ENCODE measurements at regions not wholly inside any gene's neighbourhood (a gene's known extent, or its start where the extent isn't known, plus 50 kb on each side); places are given as distances from the start of the nearest gene placed in this dataset.
"Not testable (repeated sequence)": the region's sequence is repeated elsewhere in the genome, so short reads cannot be mapped to it uniquely, and the experiment has no call there.

GRCh38 chr19:27942607-27943006 lies 1270.3 kb downstream of the UQCRFS1 start:
- DNase-seq (ENCODE audit: low spot score), result not testable (repeated sequence)

GRCh38 chr19:27936139-27936538 lies 1276.8 kb downstream of the UQCRFS1 start:
- no peak for DNase-seq (ENCODE audit: low spot score)

- DNase-seq (ENCODE audit: low spot score), result no peak
These were observed 1277.3 kb downstream of the UQCRFS1 start for GRCh38 chr19:27935669-27936068.

GRCh38 chr19:27929399-27929798 lies 1283.6 kb downstream of the UQCRFS1 start:
- DNase-seq (ENCODE audit: low spot score), result no peak

GRCh38 chr19:27925202-27925601 lies 1287.7 kb downstream of the UQCRFS1 start:
- DNase-seq (ENCODE audit: low spot score), result no peak

- no peak for DNase-seq (ENCODE audit: low spot score)
These were observed 1290.0 kb downstream of the UQCRFS1 start for GRCh38 chr19:27922970-27923369.

GRCh38 chr19:27920774-27921173 lies 1292.2 kb downstream of the UQCRFS1 start:
- DNase-seq (ENCODE audit: low spot score), result no peak

GRCh38 chr19:27918818-27919217 lies 1294.1 kb downstream of the UQCRFS1 start:
- DNase-seq (ENCODE audit: low spot score), result no peak

GRCh38 chr19:27911122-27911898 lies 1301.6 kb downstream of the UQCRFS1 start:
- DNase-seq (ENCODE audit: low spot score), result no peak

- DNase-seq (ENCODE audit: low spot score), result no peak
These were observed 1303.1 kb downstream of the UQCRFS1 start for GRCh38 chr19:27909861-27910260.

GRCh38 chr19:27909185-27909840 lies 1303.6 kb downstream of the UQCRFS1 start:
- DNase-seq (ENCODE audit: low spot score), result no peak

- no peak for DNase-seq (ENCODE audit: low spot score)
These were observed 1306.9 kb downstream of the UQCRFS1 start for GRCh38 chr19:27906081-27906480.

- DNase-seq (ENCODE audit: low spot score), result no peak
These were observed 1307.9 kb downstream of the UQCRFS1 start for GRCh38 chr19:27905074-27905473.

GRCh38 chr19:27901078-27901477 lies 1311.9 kb downstream of the UQCRFS1 start:
- no peak for DNase-seq (ENCODE audit: low spot score)

- no peak for DNase-seq (ENCODE audit: low spot score)
These were observed 1316.9 kb downstream of the UQCRFS1 start for GRCh38 chr19:27896091-27896490.

- DNase-seq (ENCODE audit: low spot score), result no peak
These were observed 1317.8 kb downstream of the UQCRFS1 start for GRCh38 chr19:27894906-27895754.

GRCh38 chr19:27892500-27892899 lies 1320.5 kb downstream of the UQCRFS1 start:
- no peak for DNase-seq (ENCODE audit: low spot score)

- no peak for DNase-seq (ENCODE audit: low spot score)
These were observed 1321.5 kb downstream of the UQCRFS1 start for GRCh38 chr19:27891411-27891810.

GRCh38 chr19:27890696-27891095 lies 1322.3 kb downstream of the UQCRFS1 start:
- DNase-seq (ENCODE audit: low spot score), result no peak

- no peak for DNase-seq (ENCODE audit: low spot score)
These were observed 1322.7 kb downstream of the UQCRFS1 start for GRCh38 chr19:27890206-27890605.

- DNase-seq (ENCODE audit: low spot score), result no peak
These were observed 1323.8 kb downstream of the UQCRFS1 start for GRCh38 chr19:27889156-27889555.

- no peak for DNase-seq (ENCODE audit: low spot score)
These were observed 1325.0 kb downstream of the UQCRFS1 start for GRCh38 chr19:27887946-27888345.

- no peak for DNase-seq (ENCODE audit: low spot score)
These were observed 1327.6 kb downstream of the UQCRFS1 start for GRCh38 chr19:27885359-27885758.
